Peyer's patch (tissue), 4 donors: ENCODE measurements at regions not wholly inside any gene's neighbourhood (a gene's known extent, or its start where the extent isn't known, plus 50 kb on each side); places are given as distances from the start of the nearest gene placed in this dataset.

ENCODE experiments used
- POLR2A ChIP-seq, 2 donors: fragments of 450-650 bp; IDR thresholded peaks; one replicate each; pipeline ENCODE4 v1.5.1; 2017; ENCODE audit warnings: antibody characterized with exemption in 2 of 2, mild to moderate bottlenecking in 2 of 2, moderate library complexity in 2 of 2
- TF ChIP-seq, protein P1 (sequence below), 6 experiments: fragments of 450-650 bp in 4 of 6; fragments of 200-600 bp in 2 of 6; sonication (generic) in 1 of 6; IDR thresholded peaks; one replicate each; pipeline ENCODE4 v1.5.1; 2017 to 2019; ENCODE audit warnings: antibody characterized with exemption in 6 of 6, mild to moderate bottlenecking in 3 of 6, moderate library complexity in 1 of 6

DNA sequence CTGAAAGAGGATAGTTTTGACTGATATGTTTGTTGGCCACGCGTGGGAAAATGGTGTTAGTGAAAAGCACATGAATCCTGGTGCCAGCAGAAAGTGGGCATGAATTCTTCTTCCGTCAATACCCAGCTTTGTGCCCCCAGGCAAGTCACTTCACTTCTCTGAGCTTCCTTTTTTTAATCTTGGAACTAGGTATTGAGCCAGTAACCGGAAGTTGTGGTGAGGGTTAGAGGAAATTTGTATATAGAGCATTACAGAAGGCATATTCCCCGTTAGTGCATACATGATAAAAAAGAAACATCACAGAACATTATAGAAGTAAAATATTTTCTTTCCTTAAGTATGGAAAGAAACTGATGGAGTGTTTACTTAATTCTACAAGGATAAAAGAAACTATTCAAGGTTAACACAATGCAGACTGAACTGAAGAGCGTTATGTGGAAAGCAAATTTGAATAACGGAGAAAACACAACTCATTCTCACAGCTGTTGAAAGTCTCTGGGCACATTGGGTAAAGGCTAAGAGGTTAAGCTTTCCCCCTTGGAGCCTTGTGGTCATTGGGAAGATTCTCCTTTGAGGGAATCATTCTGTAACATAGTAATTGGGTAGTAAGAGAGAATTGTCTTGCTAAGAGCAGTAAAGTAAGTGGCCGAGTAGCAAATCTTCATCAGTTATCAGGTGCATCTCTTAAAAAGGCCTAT, 223.1 kb downstream of the BCAS1 start:
- TF ChIP-seq, protein P1, sequence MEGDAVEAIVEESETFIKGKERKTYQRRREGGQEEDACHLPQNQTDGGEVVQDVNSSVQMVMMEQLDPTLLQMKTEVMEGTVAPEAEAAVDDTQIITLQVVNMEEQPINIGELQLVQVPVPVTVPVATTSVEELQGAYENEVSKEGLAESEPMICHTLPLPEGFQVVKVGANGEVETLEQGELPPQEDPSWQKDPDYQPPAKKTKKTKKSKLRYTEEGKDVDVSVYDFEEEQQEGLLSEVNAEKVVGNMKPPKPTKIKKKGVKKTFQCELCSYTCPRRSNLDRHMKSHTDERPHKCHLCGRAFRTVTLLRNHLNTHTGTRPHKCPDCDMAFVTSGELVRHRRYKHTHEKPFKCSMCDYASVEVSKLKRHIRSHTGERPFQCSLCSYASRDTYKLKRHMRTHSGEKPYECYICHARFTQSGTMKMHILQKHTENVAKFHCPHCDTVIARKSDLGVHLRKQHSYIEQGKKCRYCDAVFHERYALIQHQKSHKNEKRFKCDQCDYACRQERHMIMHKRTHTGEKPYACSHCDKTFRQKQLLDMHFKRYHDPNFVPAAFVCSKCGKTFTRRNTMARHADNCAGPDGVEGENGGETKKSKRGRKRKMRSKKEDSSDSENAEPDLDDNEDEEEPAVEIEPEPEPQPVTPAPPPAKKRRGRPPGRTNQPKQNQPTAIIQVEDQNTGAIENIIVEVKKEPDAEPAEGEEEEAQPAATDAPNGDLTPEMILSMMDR (IDR thresholded peaks at IDR 0.05), result no peak
- TF ChIP-seq POLR2A (IDR thresholded peaks at IDR 0.05), result no peak
